ENCODE measurements at regions not wholly inside any gene's neighbourhood (a gene's known extent, or its start where the extent isn't known, plus 50 kb on each side); places are given as distances from the start of the nearest gene placed in this dataset.

DNA sequence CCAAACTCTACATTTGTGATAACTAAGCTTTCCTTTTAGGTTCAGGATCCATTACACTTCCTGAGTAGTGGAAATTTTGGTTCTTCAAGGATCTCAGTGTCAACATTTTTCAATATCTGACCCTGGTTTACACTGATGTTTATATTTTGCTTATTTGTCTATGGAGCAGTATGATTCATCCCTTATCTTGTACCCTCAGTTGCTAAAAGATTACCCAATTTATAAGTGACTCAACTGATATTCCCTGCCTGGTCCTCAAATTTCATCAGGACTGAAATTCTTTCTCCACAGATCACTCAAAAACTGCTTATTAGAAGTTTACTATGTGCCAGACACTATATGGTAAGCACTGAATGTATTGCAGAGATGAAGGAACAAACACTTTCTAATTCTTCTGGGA, 139.1 kb upstream of the CHRM3 start:
- Histone ChIP-seq H3K27me3 (no peaks in the 10 kb centered on the region), H3K4me1 (no peaks in the 10 kb centered on the region), H3K4me3 (replicated peaks in 1 of 3) (no peak overlapping the region), H3K9me3 (no peaks in the 10 kb centered on the region), H3K27ac (no peak overlapping the region), H3K36me3 (no peaks in the 10 kb centered on the region)
- intact Hi-C loops (cut with DNase I), result no loop called here
- no peak for DNase-seq
- TF ChIP-seq, protein P1, sequence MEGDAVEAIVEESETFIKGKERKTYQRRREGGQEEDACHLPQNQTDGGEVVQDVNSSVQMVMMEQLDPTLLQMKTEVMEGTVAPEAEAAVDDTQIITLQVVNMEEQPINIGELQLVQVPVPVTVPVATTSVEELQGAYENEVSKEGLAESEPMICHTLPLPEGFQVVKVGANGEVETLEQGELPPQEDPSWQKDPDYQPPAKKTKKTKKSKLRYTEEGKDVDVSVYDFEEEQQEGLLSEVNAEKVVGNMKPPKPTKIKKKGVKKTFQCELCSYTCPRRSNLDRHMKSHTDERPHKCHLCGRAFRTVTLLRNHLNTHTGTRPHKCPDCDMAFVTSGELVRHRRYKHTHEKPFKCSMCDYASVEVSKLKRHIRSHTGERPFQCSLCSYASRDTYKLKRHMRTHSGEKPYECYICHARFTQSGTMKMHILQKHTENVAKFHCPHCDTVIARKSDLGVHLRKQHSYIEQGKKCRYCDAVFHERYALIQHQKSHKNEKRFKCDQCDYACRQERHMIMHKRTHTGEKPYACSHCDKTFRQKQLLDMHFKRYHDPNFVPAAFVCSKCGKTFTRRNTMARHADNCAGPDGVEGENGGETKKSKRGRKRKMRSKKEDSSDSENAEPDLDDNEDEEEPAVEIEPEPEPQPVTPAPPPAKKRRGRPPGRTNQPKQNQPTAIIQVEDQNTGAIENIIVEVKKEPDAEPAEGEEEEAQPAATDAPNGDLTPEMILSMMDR (IDR thresholded peaks at IDR 0.05), result no peak
- TF ChIP-seq POLR2A (IDR thresholded peaks at IDR 0.05), result no peak

DNA sequence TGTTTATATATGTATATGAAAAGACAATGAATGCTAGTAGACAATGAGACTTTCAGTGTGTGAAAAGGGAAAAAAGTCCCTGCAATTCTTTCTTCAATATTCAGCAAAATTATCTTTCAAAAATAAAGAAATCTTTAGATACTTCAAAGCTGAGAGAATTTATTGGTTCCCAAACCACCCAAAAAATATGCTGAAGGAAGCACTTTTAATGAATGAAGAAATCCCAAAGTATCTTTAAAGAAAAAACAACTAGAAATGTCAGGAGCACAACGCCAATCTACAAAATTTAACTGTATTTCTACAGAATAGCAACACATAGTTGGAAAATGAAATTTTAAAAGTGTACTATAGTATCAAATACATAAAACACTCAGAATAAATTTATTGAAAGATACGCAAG, 142.3 kb upstream of the CHRM3 start:
- TF ChIP-seq, protein P1 (IDR thresholded peaks at IDR 0.05), result no peak
- TF ChIP-seq POLR2A (IDR thresholded peaks at IDR 0.05), result no peak
- no peaks in the 10 kb centered on the region for H3K9me3 ChIP-seq
- no peak overlapping the region for H3K27ac ChIP-seq
- no peaks in the 10 kb centered on the region for H3K4me1 ChIP-seq
- intact Hi-C loops (cut with DNase I), result no loop called here
- H3K4me3 ChIP-seq (replicated peaks in 1 of 3), result no peak overlapping the region
- 95 to 97% methylated on average over 2 of the region's 2 CpGs for WGBS, 2 donors
- DNase-seq, result no peak
- H3K27me3 ChIP-seq, result no peaks in the 10 kb centered on the region
- H3K36me3 ChIP-seq, result no peaks in the 10 kb centered on the region

DNA sequence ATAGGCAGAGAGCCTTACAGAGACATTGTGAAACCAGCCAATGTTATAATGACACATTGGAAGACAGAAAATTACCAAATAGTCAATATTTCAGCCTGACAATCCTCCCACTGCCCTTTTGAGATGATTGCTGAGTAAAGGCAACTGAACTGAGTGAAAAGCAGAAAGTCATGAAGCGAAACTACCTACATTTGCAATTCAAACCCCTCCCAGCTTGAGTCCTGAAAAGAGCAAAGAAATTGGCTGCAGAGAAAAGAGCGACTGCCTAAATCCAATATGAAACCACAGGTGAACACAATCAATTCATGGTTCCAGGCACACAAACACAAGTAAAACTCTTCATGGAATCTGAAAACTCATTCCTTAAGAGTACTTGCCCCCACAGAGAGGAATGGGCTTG, 143.4 kb upstream of the CHRM3 start:
- H3K27ac ChIP-seq, result no peak overlapping the region
- no peaks in the 10 kb centered on the region for H3K4me1 ChIP-seq
- no peaks in the 10 kb centered on the region for H3K27me3 ChIP-seq
- H3K9me3 ChIP-seq, result no peaks in the 10 kb centered on the region
- no peak for DNase-seq
- no peak overlapping the region for H3K4me3 ChIP-seq (replicated peaks in 1 of 3)
- H3K36me3 ChIP-seq, result no peaks in the 10 kb centered on the region
- intact Hi-C loops (cut with DNase I), result no loop called here
- no peak for TF ChIP-seq POLR2A (IDR thresholded peaks at IDR 0.05)
- TF ChIP-seq, protein P1 (IDR thresholded peaks at IDR 0.05), result no peak
- WGBS, 2 donors, result 86 to 88% methylated on average over 2 of the region's 2 CpGs

DNA sequence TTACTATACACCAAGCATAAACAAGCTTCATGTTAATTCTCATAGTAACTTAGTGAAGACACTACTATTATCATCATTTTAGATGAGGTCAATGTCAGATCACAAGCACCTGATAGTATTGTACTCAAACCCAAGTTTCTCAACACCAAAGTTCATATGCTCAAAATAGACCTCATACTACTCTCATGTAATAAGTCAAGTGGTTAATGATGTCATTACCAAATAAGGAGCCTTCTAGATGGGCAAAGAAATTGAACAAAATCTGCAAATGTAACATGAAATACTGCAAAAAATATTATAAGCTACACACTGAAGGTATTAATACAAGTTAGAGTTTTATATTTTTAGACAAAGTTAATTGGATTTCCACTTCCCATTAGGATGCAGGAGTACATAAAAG, 144.0 kb upstream of the CHRM3 start:
- H3K9me3 ChIP-seq, result no peaks in the 10 kb centered on the region
- intact Hi-C loops (cut with DNase I), result no loop called here
- no peaks in the 10 kb centered on the region for H3K4me1 ChIP-seq
- H3K27me3 ChIP-seq, result no peaks in the 10 kb centered on the region
- H3K4me3 ChIP-seq (replicated peaks in 1 of 3), result no peak overlapping the region
- H3K36me3 ChIP-seq, result no peaks in the 10 kb centered on the region
- no peak overlapping the region for H3K27ac ChIP-seq
- TF ChIP-seq POLR2A (IDR thresholded peaks at IDR 0.05), result no peak
- TF ChIP-seq, protein P1 (IDR thresholded peaks at IDR 0.05), result no peak
- DNase-seq, result no peak

DNA sequence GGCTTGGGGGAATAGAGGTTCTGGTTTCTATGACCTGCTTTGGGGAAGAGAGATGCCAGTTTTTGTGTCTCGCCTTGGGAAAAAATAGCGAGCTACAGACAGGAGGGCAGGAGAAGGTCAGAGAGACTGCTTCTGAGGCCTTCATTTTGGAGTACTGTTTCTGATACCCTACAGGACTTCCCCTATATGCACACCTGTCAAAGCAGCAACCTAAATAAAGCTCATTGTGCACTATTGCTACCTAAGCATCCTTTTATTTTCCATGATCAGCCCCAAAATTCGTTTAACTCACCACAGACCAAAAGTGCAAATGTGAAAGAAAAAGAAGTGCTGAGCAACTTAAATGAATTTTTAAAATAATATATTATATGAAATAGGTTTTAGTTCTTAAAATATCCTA, 145.6 kb upstream of the CHRM3 start:
- H3K9me3 ChIP-seq, result no peaks in the 10 kb centered on the region
- no peak overlapping the region for H3K4me3 ChIP-seq (replicated peaks in 1 of 3)
- H3K4me1 ChIP-seq, result no peaks in the 10 kb centered on the region
- intact Hi-C loops (cut with DNase I), result no loop called here
- no peaks in the 10 kb centered on the region for H3K27me3 ChIP-seq
- no peak for DNase-seq
- no peak overlapping the region for H3K27ac ChIP-seq
- no peaks in the 10 kb centered on the region for H3K36me3 ChIP-seq
- TF ChIP-seq, protein P1 (IDR thresholded peaks at IDR 0.05), result no peak
- TF ChIP-seq POLR2A (IDR thresholded peaks at IDR 0.05), result no peak
- 88 to 93% methylated on average over 3 of the region's 3 CpGs for WGBS, 2 donors
